Kidney (tissue), 13 donors: ENCODE measurements at regions not wholly inside any gene's neighbourhood (a gene's known extent, or its start where the extent isn't known, plus 50 kb on each side); places are given as distances from the start of the nearest gene placed in this dataset.

Experiments used
- DNase-seq, 5 donors: peaks; one replicate each; pipeline ENCODE4 v3.0.0-alpha.2; 2013 to 2020
- FAIRE-seq: peaks from 2 replicates; lab custom pipeline; 2012; peaks lifted over from hg19 to GRCh38; lab: Jason Lieb, UNC
- H3K27ac ChIP-seq, 2 donors: one replicate each; pipeline ENCODE4 v1.7.0; 2013; ENCODE audit warnings: low read depth in 2 of 2, low read length in 2 of 2, inconsistent platforms in 1 of 2
- H3K27me3 ChIP-seq: one replicate; pipeline ENCODE4 v1.7.1; 2013; ENCODE audit warnings: low read length, inconsistent platforms; ENCODE audit not compliant: control insufficient read depth, insufficient read depth
- H3K36me3 ChIP-seq, 3 donors: one replicate each; pipeline versions ENCODE4 v1.7.0 to v1.7.1; 2013; ENCODE audit warnings: low read length in 3 of 3, control low read depth in 1 of 3, inconsistent platforms in 1 of 3; ENCODE audit not compliant: insufficient read depth in 3 of 3, control insufficient read depth in 2 of 3
- H3K4me1 ChIP-seq, 3 donors: one replicate each; pipeline versions ENCODE4 v1.7.0 to v1.7.1; 2013; ENCODE audit warnings: low read length in 3 of 3, inconsistent platforms in 1 of 3, low read depth in 1 of 3; ENCODE audit not compliant: control insufficient read depth in 2 of 3, insufficient read depth in 2 of 3
- H3K4me3 ChIP-seq, 3 donors: one replicate each; pipeline versions ENCODE4 v1.7.0 to v1.8.1; 2013; ENCODE audit warnings: low read length in 3 of 3, control low read depth in 1 of 3, inconsistent platforms in 1 of 3
- H3K9ac ChIP-seq, 3 donors: one replicate each; pipeline versions ENCODE4 v1.7.0 to v1.7.1; 2013; ENCODE audit warnings: low read length in 3 of 3, control low read depth in 1 of 3, inconsistent platforms in 1 of 3
- H3K9me3 ChIP-seq, 3 donors: one replicate each; pipeline versions ENCODE4 v1.7.0 to v1.7.1; 2013; ENCODE audit warnings: low read length in 3 of 3, control low read depth in 1 of 3, inconsistent platforms in 1 of 3; ENCODE audit not compliant: control insufficient read depth in 2 of 3, insufficient read depth in 1 of 3
- CTCF ChIP-seq: IDR thresholded peaks from 3 replicates; pipeline ENCODE4 v1.5.1; 2012; ENCODE audit warnings: mild to moderate bottlenecking, moderate library complexity, borderline replicate concordance; ENCODE audit not compliant: insufficient read depth; ENCODE audit errors: extremely low read depth
- intact Hi-C: fragments of 100-400 bp; cut with DNase I; formaldehyde crosslinking; loops from one replicate; pipeline ENCODE4 v1.11.1; 2022
- donor health status: control.
- donor health status: control.
- donor health status: control.
- donor health status: control.
- donor health status: control.
- donor health status: DM: yes; HTN: yes; CAD: no.
- donor health status: Normal renal cell carcinoma (clear cell type).

GRCh38 chr6:15194453-15194852, 51.4 kb upstream of the JARID2 start:
- no peak for FAIRE-seq

More at GRCh38 chr6:15194453-15194852, 51.4 kb upstream of the JARID2 start:
- Histone ChIP-seq H3K4me1 (no peaks in the 10 kb centered on the region), H3K27ac (no peak overlapping the region), H3K9me3 (no peaks in the 10 kb centered on the region), H3K36me3 (no peaks in the 10 kb centered on the region), H3K4me3 (no peak overlapping the region), H3K9ac (no peak overlapping the region), H3K27me3 (no peaks in the 10 kb centered on the region)
- intact Hi-C loops, result no loop called here
- TF ChIP-seq CTCF, result no peak
- no peak for DNase-seq
